GM12864 (cell line): ENCODE measurements at regions not wholly inside any gene's neighbourhood (a gene's known extent, or its start where the extent isn't known, plus 50 kb on each side); places are given as distances from the start of the nearest gene placed in this dataset.

ENCODE experiments used
- DNase-seq: peaks from one replicate; pipeline ENCODE4 v3.0.0-alpha.2; 2011; ENCODE audit warnings: low read depth
- H3K4me3 ChIP-seq: 2 replicates; pipeline ENCODE4 v1.5.1; 2011; ENCODE audit warnings: mild to moderate bottlenecking, low read depth, low read length, control low read depth
- CTCF ChIP-seq: IDR thresholded peaks from 2 replicates; pipeline ENCODE4 v1.5.1; 2011; ENCODE audit warnings: low read depth, mild to moderate bottlenecking, moderate library complexity, low read length, control low read depth, inconsistent platforms; ENCODE audit errors: missing control alignments

- no peak for TF ChIP-seq CTCF
- no peak for DNase-seq
- H3K4me3 ChIP-seq, result no peak overlapping the region
Measured at GRCh38 chr11:97354576-97354975, 964.8 kb downstream of the JRKL start.

- DNase-seq, result no peak
- TF ChIP-seq CTCF, result no peak
- H3K4me3 ChIP-seq, result no peak overlapping the region
Measured at GRCh38 chr11:97355230-97355629, 965.4 kb downstream of the JRKL start.

- H3K4me3 ChIP-seq, result no peak overlapping the region
- no peak for DNase-seq
- TF ChIP-seq CTCF, result no peak
Measured at GRCh38 chr11:97356144-97356543, 966.3 kb downstream of the JRKL start.

- TF ChIP-seq CTCF, result no peak
- H3K4me3 ChIP-seq, result no peak overlapping the region
- no peak for DNase-seq
Measured at GRCh38 chr11:97359016-97359415, 969.2 kb downstream of the JRKL start.

GRCh38 chr11:97361812-97362378 lies 972.1 kb downstream of the JRKL start:
- H3K4me3 ChIP-seq, result no peak overlapping the region
- TF ChIP-seq CTCF, result no peak
- DNase-seq, result no peak

GRCh38 chr11:97363331-97363730 lies 973.5 kb downstream of the JRKL start:
- no peak for DNase-seq
- TF ChIP-seq CTCF, result no peak
- no peak overlapping the region for H3K4me3 ChIP-seq

- TF ChIP-seq CTCF, result no peak
- H3K4me3 ChIP-seq, result no peak overlapping the region
- no peak for DNase-seq
Measured at GRCh38 chr11:97364047-97364446, 974.2 kb downstream of the JRKL start.
